NCI-H1436 treated with DMSO at 0.1 percent for 48 hours (cell line): ENCODE measurements at regions not wholly inside any gene's neighbourhood (a gene's known extent, or its start where the extent isn't known, plus 50 kb on each side); places are given as distances from the start of the nearest gene placed in this dataset.
"Not testable (repeated sequence)": the region's sequence is repeated elsewhere in the genome, so short reads cannot be mapped to it uniquely, and the experiment has no call there.

ENCODE experiments used
- DNase-seq: peaks from one replicate; lab custom pipeline; 2025; lab: John Stamatoyannopoulos, UW

DNA sequence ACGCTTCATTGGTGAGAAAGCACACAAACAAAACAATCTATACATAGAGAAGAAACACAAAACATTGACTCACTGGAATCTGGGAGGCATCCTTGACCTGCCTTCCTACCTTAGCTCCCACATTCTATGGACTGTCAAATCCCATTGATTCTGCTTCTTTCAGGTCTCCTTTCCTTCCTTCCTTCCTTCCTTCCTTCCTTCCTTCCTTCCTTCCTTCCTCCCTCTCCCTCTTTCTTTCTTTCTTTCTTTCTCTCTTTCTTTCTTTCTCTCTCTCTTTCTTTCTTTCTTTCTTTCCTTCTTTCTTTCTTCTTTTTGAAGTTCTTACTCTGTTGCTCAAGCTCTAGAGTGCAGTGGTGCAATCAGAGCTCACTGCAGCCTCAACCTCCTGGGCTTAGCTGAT is 108.0 kb upstream of the SGK1 start:
- DNase-seq: not testable (repeated sequence)

DNA sequence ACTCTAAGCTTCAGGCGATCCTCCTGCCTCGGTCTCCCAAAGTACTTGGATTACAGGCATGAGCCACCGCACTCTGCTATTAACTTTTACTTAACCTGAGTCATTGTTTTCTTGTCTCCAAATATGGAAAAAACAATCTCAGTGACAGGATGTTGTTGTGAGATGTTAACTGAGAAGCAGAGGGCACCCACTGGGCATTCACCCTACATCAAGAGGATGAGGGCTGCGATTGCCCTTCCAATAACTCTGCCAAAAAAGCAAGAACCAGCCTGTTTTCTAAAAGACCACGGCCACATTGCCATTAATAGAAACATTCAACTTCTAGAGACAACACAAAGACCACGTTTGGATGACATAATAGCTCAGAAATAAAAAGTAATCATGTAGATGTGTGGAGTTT is 107.6 kb upstream of the SGK1 start:
- DNase-seq: no peak

DNA sequence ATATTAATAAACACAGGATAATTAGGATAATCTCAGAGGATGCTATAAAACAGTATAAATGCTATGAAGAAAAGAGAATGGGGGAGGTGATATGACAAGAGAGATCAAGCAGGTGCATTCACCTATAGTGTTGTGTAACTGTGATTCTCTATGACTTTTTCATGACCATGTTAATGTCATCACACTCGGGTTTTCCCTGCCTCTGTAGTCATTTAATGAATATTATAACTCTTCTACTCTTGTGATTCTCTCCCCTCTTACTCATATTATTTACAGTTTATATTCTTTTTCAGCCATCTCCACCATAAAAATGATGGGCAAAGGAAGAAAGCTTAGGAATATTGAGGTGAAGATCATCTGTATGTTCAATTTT is 106.9 kb upstream of the SGK1 start:
- DNase-seq: no peak

DNA sequence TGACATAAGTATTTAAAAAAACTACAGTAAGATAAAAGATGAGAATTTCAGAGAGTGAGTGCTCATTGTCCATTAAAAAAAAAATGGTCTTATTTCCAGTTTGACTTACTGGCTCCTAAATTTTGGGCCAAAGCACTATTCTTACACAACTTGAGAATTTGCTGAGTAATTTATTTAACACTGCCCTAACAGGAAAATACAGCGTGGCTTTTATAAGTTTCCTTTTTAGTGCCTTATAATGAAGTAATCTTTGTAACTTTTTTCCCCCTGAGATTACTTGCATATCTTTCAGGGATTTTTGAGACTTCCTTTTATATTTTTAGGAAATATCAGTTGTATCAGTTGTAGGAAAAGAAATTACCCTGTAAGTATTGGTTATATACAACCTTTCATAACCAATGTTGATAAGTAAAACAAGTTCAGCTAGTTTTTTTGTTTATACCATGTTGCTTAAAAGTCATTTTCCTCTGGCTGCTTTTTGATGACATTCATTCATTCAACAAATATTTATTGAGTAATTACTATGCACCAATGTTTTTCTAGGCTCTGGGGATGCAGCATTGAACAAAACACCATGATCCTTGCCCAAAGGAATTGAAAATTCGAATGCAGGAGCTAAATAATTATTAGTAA is 106.4 kb upstream of the SGK1 start:
- no peak for DNase-seq

DNA sequence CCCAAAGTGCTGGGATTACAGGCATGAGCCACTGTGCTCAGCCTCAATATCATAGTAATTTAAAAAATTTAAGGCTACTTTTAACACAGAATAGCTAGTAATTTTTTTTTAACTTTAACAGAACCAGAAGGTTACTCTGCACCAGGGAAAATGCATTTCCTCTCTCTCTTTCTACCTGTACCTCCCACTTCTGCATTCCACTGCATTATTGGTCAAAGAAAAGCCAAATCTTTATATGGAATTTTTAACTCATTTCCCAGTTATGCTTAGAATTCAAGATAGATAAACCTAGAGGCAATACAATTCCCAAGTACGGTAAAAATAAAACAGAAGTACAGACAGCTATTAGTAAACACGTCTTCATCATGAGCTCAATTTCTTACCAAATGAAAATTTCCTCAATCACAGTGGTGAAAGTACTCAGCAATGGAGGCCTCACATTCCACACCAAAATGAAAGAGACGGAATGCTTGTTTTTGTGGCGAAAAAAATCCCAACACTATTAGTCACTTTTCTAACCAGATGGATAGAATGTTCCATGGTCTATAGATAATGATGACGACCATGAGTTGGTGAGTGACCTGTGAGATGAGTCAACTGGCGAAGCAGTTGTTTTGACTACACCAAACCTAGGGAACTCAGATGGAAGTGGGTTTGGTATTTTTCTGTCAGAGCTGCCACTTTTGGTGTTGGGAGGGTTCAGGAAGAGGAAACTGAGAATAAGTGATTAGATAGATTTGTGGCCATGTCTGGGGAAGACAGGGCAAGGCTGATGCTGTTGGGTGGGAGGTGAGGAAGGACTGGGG is 104.7 kb upstream of the SGK1 start:
- DNase-seq: no peak

DNA sequence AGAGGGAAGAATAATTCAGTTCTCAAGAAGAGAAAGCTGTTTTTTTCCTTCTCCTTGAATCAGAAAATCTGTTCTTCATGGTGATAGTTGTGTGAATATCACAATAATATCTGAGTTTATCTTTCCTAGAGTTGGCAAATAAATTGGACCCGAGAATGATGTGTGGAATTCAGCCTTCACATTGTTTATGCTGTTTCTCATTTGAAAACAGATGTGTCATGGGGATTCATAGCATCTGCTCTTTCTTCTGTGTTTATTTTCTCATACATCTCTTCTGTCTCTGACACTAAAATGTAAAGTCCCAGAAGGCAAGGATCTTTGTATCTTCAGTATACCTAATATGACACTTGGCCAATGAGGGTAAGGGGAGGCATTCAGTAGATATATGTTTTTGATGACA is 103.6 kb upstream of the SGK1 start:
- no peak for DNase-seq

DNA sequence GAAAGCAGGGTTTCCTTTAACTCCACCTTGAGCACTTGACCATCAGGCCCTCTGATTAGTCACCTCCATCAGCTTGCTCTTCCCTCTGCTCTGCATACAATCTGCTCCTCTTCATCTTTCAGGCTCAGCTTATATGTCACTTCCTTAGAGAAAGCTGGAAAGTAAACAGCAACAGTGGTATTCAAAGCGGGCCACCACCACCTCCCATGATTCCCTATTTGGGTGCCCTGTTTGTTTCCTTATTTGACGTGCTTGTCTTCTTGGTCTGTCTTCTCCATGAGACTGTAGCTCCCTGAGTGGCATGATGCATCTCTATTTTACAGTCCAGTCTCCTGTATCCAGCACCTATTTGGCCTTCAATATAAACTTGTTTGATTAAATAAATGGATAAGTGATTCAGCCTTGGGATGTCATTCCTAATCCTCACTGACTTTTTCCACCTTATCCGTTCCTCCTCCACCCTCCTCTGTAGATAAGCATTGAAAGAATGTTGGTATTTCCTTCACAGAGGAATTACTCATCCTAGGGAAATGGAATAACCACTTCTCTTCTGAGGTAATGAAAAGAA is 102.8 kb upstream of the SGK1 start:
- no peak for DNase-seq

DNA sequence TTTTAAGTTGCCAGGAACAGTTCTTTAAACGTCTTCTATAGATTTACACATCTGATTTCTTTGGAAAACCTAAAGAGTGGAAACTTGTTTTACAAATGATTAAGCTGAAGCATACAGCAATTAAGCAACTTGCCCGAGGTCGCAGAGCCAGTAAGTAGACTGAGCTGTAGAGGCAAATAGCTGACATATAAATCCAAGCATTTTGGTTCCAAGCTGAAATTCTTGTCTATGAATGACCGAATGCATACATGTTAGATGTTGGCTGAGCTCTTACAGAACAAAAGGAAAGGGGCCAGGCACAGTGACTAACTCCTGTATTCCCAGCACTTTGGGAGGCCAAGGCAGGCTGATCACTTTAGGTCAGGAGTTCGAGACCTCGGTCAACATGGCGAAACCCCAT is 101.8 kb upstream of the SGK1 start:
- no peak for DNase-seq

DNA sequence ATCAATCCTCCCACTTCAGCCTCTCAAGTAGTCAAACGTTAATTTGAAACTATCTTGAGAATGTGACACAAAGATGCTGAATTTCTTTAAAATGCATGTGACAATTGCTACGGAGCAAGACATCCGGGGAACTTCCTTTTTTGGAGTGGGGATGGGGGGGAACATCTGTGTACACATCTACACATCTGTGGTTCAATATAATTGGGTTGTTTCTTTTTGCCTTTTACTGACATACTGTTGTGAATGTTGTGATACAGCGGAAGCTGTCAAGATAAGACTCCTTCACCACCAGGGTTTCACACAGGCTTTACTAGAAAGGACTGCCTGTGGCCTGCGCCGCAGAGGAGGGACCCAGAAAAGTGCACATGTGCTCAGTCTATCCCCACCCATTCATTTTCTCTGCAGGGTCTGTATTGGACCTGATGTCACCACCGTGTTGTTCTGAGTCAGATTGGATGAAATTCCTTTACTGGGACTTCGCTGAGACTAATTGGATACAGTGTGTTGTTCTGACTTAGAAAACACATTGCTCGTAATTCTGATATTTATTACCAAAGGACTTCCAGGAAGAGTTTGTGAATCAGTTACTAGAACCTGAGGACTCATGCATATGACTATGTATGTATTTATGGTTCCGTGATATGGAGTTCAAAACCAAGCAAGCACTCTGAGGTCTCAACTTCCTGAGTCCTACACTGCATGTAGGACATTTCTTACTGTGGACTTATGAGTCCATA is 98.7 kb upstream of the SGK1 start:
- DNase-seq: no peak

DNA sequence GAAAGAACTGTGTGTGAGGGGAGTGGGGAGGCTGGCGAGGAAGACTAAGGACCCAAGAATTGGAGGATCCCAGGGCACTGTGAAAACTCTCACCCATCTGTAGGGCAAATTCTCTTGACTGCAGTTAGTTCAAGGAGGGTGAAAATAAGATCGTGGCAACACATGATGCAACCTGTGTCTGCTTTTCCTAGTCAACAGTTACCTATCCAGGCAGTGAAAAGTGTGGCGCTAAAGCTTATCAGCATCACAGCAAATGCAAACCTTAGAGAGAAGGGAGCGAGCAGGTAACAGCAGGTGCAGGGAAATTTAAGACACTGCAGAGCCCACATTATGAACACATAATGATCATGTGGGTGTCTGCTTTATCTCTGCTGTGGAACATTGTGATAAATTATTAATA is 97.7 kb upstream of the SGK1 start:
- DNase-seq: no peak

DNA sequence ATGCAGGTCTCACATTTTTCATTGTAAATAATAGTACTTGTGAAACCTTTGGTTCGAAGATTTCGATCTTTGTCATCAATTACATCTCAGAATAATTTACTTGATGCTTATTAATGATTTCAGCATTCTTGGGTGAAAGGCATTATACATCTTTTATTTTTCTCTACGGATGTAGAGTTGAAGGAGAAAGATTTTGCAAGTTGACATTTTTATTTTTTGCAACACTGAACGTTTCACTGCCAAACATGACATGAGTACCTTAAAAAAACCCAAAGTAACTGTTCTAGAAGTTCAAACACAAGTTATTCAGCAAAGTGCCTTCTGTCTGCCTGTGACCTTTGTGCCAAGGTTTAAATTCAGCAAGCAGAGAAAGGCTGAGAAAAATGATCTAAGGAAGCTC is 97.3 kb upstream of the SGK1 start:
- no peak for DNase-seq

DNA sequence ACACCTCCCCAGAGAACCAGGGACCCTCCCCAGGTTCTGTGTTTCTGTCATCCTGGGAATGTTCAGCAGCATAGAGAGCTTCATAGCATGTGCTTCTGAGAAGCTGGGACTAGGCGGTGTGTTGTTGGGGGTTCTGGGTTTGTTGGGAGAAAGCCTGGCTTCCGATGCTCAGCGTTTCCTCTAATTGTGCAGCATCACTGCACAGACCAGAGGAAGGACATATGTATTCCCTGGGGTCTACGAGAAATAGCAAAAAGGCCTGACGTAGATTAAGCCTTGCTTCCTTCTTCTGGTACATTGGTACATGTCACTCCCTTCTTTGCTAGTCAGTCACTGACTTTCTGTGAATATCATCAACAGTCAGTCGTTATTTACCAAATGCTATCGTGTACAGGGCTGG is 96.9 kb upstream of the SGK1 start:
- no peak for DNase-seq

DNA sequence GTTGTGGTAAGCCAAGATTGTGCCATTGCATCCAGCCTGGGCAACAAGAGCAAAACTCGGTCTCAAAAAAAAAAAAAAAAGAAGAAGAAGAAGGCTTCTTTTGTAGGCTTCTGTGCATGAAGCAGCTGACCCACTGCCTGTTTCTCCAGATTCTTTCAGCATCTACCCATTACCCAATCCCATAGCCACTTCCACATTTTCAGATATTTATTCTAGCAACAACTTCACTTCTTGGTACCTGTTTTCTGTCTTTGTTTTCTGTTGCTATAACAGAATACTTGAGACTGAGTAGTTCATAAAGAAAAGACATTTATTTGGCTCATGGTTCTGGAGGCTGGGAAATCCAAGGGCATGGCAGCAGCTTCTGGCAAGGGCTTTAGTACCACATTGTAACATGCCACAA is 95.3 kb upstream of the SGK1 start:
- DNase-seq: no peak

DNA sequence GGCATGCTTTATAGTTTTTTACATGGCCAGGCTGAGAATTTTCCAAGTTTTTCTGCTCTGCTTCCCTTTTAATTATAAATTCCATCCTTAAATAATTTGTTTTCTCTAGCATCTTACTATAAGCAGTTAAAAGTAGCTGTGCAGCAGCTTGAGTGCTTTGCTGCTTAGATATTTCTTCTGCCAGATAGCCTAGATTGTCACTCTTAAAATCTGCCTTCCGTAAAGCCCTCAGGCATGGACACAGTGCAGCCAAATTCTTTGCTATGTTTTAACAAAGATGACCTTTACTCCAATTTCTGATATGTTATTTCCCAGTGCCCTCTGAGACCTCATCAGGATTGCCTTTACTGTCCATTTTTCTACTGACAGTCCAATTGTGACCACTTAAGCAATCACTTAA is 92.6 kb upstream of the SGK1 start:
- DNase-seq: no peak

DNA sequence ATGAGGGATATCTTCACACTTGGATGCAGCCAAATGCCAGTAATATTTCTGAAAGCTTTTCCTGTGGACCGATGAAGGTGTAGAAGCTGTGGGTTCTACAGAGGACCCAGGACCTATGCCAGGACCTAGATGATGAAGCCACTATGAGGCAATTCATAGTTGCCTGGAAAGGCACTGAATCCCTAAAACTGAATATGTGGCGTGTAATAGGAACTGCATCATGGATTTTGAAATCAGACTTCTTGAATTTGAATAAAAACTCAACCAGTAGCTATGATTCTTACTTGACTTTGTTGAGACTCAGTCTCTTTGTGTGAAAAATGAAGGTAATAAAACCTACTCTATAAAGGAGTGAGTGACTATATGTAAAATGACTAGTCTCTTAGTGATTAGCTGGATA is 89.9 kb upstream of the SGK1 start:
- DNase-seq: no peak

DNA sequence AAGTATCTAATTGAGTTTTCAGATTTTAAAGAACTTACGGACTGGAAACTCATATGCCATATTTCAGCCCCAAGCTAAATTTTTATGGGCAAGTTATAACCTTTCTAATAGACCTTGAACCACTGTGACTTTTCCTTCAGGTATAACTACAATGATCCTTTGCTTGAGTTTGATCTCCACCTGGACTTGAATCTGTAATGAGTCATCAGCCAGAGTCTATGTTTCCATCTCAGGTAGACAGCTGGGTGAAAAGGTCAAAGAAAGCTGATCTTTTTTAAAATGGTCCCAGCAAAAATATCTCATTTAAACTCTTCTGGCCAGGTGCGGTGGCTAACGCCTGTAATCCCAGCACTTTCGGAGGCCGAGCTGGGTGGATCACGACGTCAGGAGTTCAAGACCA is 88.4 kb upstream of the SGK1 start:
- DNase-seq: no peak

DNA sequence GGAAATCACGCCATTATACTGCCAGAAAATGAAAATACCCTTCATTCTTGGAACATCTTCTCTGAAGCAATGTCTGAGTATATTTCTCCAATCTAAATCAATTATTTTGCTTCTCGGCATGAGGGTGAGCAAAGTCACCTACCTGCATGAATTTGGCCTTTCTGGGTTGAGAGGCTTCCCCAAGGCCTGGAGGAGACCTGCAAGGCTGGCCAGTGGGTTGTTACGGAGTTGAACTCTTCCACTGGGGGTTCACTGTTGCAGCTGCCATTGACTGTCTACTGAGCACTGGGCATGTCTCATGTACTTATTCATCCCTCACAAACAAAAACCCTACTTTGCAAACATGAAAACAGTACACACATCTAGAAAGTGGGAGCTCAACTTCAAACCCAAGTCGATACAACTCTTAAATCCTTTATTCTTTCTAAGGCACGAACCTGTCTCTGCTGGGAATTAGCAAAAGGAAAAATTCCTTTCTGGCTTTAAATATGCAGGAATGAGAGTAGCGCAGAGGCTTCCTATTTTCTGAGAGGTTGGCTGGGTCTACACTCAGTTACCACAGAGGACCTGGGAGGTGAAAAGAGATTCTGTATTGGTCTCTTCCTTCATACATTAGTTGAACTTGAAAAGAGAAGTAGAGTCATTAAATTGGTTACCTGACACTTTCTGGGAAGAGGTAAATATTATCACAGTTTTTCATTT is 87.6 kb upstream of the SGK1 start:
- DNase-seq: no peak

DNA sequence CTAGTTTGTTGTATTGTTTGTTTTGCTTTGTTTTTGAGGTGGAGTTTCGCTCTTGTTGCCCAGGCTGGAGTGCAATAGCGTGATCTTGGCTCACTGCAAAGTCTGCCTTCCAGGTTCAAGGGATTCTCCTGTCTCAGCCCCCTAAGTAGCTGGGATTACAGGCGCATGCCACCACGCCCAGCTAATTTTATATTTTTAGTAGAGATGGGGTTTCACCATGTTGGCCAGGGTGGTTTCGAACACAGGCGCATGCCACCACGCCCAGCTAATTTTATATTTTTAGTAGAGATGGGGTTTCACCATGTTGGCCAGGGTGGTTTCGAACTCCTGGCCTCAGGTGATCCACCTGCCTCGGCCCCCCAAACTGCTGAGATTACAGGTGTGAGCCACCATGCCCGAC is 85.4 kb upstream of the SGK1 start:
- not testable (repeated sequence) for DNase-seq

DNA sequence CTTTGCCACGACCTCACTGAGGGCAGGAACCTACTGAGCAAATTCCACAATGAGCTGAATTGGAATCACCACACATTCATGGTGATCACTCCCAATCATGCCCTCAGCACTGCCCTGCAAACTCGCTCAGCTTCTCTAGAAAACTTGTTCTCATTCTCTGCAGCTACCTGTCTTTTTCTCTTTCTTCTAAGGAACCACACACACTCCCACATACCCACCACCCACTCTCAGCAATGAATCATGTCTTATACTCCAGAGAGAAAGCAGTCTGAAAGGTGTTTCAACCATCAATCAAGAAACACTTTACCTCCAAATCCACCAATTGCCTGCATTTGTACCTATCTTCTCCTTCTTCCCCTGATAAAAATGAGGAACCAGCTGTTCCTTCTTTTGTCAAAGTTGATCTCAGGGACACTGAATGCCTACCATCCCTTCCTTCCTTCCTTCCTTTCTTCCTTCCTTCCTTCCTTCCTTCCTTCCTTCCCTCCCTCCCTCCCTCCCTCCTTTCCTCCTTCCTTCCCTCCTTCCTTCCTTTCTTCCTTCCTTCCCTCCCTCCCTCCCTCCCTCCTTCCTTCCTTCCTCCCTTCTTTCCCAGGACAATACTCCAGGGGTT is 84.6 kb upstream of the SGK1 start:
- DNase-seq: no peak

DNA sequence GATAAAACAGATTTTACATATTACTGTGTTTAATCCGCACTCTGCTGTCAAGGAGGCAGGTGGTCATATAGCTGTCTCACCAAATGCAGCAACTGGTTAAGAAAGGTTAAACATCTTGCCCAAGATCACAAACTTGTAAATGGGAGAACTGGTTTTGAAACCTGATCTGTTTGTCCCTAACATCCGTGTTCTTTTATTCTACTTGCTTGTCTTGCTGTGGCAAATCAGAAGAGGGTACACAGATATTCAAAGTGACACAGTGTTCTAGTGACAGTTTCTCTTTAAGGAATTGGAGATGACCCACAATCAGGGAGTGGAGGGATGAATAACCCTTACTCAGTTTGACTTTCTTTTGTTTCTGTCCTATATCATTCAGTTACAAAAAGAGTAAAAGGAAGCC is 83.0 kb upstream of the SGK1 start:
- no peak for DNase-seq

DNA sequence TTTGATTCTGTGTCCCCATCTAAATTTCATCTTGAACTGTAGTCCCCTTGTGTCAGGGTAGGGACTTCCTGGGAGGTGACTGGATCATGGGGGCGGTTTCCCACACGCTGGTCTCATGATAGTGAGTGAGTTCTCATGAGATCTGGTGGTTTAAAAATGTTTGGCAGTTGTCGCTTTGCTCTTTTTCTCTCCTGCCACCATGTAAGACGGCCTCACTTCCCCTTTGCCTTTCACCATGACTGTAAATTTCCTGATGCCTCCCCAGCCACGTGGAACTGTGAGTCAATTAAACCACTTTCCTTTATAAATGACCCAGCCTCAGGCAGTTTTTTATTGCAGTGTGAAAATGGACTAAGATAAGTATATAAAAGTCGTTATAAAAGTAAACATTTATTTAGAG is 80.5 kb upstream of the SGK1 start:
- DNase-seq: no peak

DNA sequence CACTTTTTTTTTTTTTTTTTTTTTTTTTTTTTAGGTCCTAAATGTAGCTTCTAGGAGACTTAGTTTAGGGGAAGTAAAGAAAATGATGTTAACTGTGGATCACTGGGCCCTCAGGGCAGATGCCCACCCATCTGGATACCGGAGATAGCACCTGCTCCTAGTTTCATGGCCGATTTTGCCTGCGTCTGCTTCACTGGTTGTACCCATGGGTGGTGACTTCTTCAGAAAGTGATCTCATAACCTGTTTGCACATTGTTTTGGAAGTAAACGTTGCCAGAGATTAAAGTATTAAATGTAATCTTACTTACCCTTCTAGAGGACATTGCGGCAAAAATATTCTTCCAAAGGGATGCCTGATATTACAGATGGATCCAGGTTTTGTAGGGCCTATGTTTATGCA is 79.8 kb upstream of the SGK1 start:
- no peak for DNase-seq
